ENCODE measurements at regions not wholly inside any gene's neighbourhood (a gene's known extent, or its start where the extent isn't known, plus 50 kb on each side); places are given as distances from the start of the nearest gene placed in this dataset.
"Not testable (repeated sequence)": the region's sequence is repeated elsewhere in the genome, so short reads cannot be mapped to it uniquely, and the experiment has no call there.

- DNase-seq: no peak
- intact Hi-C loops (cut with DNase I): no loop called here
These were observed 220.1 kb upstream of the RNF32 start for GRCh38 chr7:156420496-156420895.

- DNase-seq: no peak
- intact Hi-C loops (cut with DNase I): no loop called here
These were observed 220.8 kb upstream of the RNF32 start for GRCh38 chr7:156419782-156420181.

- intact Hi-C loops (cut with DNase I): no loop called here
- no peak for DNase-seq
These were observed 238.3 kb upstream of the RNF32 start for GRCh38 chr7:156402255-156402654.

GRCh38 chr7:156401617-156402016 is 239.0 kb upstream of the RNF32 start:
- intact Hi-C loops (cut with DNase I): no loop called here
- no peak for DNase-seq

- DNase-seq: peak in 1 of 10 donors; percentile 69
- intact Hi-C loops (cut with DNase I): no loop called here
These were observed 240.5 kb upstream of the RNF32 start for GRCh38 chr7:156400046-156400445.

GRCh38 chr7:156397249-156397648 is 243.3 kb upstream of the RNF32 start:
- intact Hi-C loops (cut with DNase I): no loop called here
- DNase-seq: no peak

- intact Hi-C loops (cut with DNase I): no loop called here
These were observed 251.4 kb upstream of the RNF32 start for GRCh38 chr7:156389116-156389692.

GRCh38 chr7:156386097-156386496 is 254.5 kb upstream of the RNF32 start:
- intact Hi-C loops (cut with DNase I): no loop called here
- DNase-seq: no peak

More at GRCh38 chr7:156389116-156389692, 251.4 kb upstream of the RNF32 start:
- peak in 1 of 10 donors; percentile 67 for DNase-seq

GRCh38 chr7:156384706-156385105 is 255.9 kb upstream of the RNF32 start:
- no peak for DNase-seq

GRCh38 chr7:156383526-156383925 is 257.0 kb upstream of the RNF32 start:
- no peak for DNase-seq
- intact Hi-C loops (cut with DNase I): no loop called here

More at GRCh38 chr7:156384706-156385105, 255.9 kb upstream of the RNF32 start:
- intact Hi-C loops (cut with DNase I): no loop called here

GRCh38 chr7:156380261-156380660 is 260.3 kb upstream of the RNF32 start:
- no peak for DNase-seq
- intact Hi-C loops (cut with DNase I): no loop called here

- no peak for DNase-seq
- intact Hi-C loops (cut with DNase I): no loop called here
These were observed 261.1 kb upstream of the RNF32 start for GRCh38 chr7:156379324-156380070.

- intact Hi-C loops (cut with DNase I): no loop called here
- DNase-seq: peak in 1 of 10 donors; percentile 56
These were observed 261.8 kb upstream of the RNF32 start for GRCh38 chr7:156378806-156379205.

- DNase-seq: no peak
- intact Hi-C loops (cut with DNase I): no loop called here
These were observed 264.3 kb upstream of the RNF32 start for GRCh38 chr7:156376317-156376716.

GRCh38 chr7:156374335-156374734 is 266.2 kb upstream of the RNF32 start:
- intact Hi-C loops (cut with DNase I): no loop called here
- DNase-seq: no peak

GRCh38 chr7:156369929-156370328 is 270.6 kb upstream of the RNF32 start:
- DNase-seq; intact Hi-C loops (cut with DNase I): not testable (repeated sequence)

GRCh38 chr7:156368053-156368843 is 272.3 kb upstream of the RNF32 start:
- intact Hi-C loops (cut with DNase I): no loop called here

GRCh38 chr7:156363751-156364150 is 276.8 kb upstream of the RNF32 start:
- intact Hi-C loops (cut with DNase I): no loop called here

More at GRCh38 chr7:156368053-156368843, 272.3 kb upstream of the RNF32 start:
- no peak for DNase-seq

GRCh38 chr7:156360835-156361234 is 279.7 kb upstream of the RNF32 start:
- no peak for DNase-seq
- intact Hi-C loops (cut with DNase I): no loop called here

More at GRCh38 chr7:156363751-156364150, 276.8 kb upstream of the RNF32 start:
- DNase-seq: no peak

GRCh38 chr7:156356551-156356950 is 284.0 kb upstream of the RNF32 start:
- intact Hi-C loops (cut with DNase I): no loop called here
- DNase-seq: no peak

GRCh38 chr7:156353352-156353751 is 287.2 kb upstream of the RNF32 start:
- no peak for DNase-seq
- intact Hi-C loops (cut with DNase I): no loop called here

Data from posterior cingulate gyrus (tissue), 11 donors.